HepG2 (cell line): ENCODE measurements at regions not wholly inside any gene's neighbourhood (a gene's known extent, or its start where the extent isn't known, plus 50 kb on each side); places are given as distances from the start of the nearest gene placed in this dataset.
A peak's percentile ranks its signal among the peaks of the same experiment; 100 is the strongest.

Experiments used
- KLF9 ChIP-seq: IDR thresholded peaks from 2 replicates; pipeline ENCODE4 v1.6.1; 2016; ENCODE audit warnings: low read depth
- MLX ChIP-seq: IDR thresholded peaks from 2 replicates; pipeline ENCODE4 v1.6.1; 2016
- NFE2L2 ChIP-seq: fragments of 150-350 bp; IDR thresholded peaks from 2 replicates; pipeline ENCODE4 v1.6.1; 2014; ENCODE audit warnings: low read length
- NFKB2 ChIP-seq: sonication (generic); formaldehyde crosslinking; IDR thresholded peaks from 2 replicates; pipeline ENCODE4 v1.4.0; 2020; ENCODE audit warnings: missing genetic modification reagents, borderline replicate concordance
- NRL ChIP-seq: sonication (generic); formaldehyde crosslinking; IDR thresholded peaks from 2 replicates; pipeline ENCODE4 v1.5.0; 2020; ENCODE audit warnings: missing genetic modification reagents, mild to moderate bottlenecking, moderate library complexity, borderline replicate concordance
- PCBP1 ChIP-seq: fragments of 200-400 bp; formaldehyde crosslinking; IDR thresholded peaks from 2 replicates; pipeline ENCODE4 v1.6.1; 2017; ENCODE audit warnings: mild to moderate bottlenecking, low read depth, low read length, borderline replicate concordance
- PREB ChIP-seq: sonication (generic); formaldehyde crosslinking; IDR thresholded peaks from 2 replicates; pipeline ENCODE4 v1.4.0; 2020; ENCODE audit warnings: missing genetic modification reagents
- SNAPC2 ChIP-seq: sonication (generic); formaldehyde crosslinking; IDR thresholded peaks from 2 replicates; pipeline ENCODE4 v1.8.1; 2022; ENCODE audit warnings: mild to moderate bottlenecking, missing genetic modification reagents
- TAF1 ChIP-seq: sonication (generic); formaldehyde crosslinking; IDR thresholded peaks from 2 replicates; pipeline ENCODE4 v1.4.0; 2020; ENCODE audit warnings: missing genetic modification reagents
- ZNF282 ChIP-seq: fragments of 450-650 bp; IDR thresholded peaks from 2 replicates; pipeline ENCODE4 v1.6.1; 2018; ENCODE audit not compliant: partially characterized antibody
- ZNF644 ChIP-seq: IDR thresholded peaks from 2 replicates; pipeline ENCODE4 v1.6.1; 2016; ENCODE audit warnings: low read depth
- ZNF83 ChIP-seq: sonication (generic); formaldehyde crosslinking; IDR thresholded peaks from 2 replicates; pipeline ENCODE4 v1.4.0; 2020; ENCODE audit warnings: missing genetic modification reagents, mild to moderate bottlenecking, borderline replicate concordance
- TF ChIP-seq, protein P1 (sequence below): sonication (generic); formaldehyde crosslinking; IDR thresholded peaks from 2 replicates; pipeline ENCODE4 v1.4.0; 2020; ENCODE audit warnings: mild to moderate bottlenecking, missing genetic modification reagents
- TF ChIP-seq, protein P2 (sequence below): sonication (generic); formaldehyde crosslinking; IDR thresholded peaks from 2 replicates; pipeline ENCODE4 v1.5.1; 2020; ENCODE audit warnings: missing genetic modification reagents, mild to moderate bottlenecking, borderline replicate concordance
- TF ChIP-seq, protein P3 (sequence below): sonication (generic); formaldehyde crosslinking; conservative IDR thresholded peaks from 2 replicates; pipeline ENCODE4 v1.4.0; 2020; ENCODE audit warnings: missing genetic modification reagents

DNA sequence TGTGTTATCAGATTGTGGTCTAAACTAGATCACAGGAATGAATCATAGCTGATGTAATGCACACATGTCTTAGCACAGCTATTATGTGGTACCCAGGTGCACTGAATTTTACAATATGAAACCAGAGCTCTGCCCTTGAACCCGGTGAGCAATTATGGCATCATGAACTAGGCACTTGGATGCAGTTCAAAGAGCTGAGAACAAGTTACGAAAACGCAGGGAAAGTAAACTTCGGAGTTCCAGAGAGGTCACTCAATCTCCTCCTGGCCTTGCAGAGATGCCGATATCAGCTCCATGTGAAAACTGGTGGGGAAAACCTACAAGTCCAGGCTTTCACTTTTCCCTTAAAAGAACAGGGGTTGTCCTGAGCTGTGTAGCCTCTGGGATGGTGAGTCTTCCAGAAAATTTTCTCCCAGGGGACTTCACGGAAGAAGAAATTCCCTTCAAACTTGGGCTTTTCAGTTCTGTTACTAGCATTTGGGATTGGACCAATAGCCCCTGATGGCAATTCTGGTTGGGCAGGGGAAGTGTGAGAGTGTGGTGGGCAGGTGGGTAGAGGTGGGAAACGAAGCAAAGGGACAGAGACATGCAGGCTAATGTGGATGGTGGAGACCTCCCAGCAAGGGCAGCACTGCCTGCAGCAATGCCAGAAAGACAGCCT lies 71.1 kb upstream of the SH3BP4 start (continued):
- TF ChIP-seq PCBP1 (no peak), KLF9 (CRISPR knock-in tag) (peak; percentile 45; the same call in 1 of the 2 replicates), ZNF644 (CRISPR knock-in tag) (peak; percentile 83), NRL (CRISPR knock-in tag) (no peak), MLX (peak; percentile 84), NFE2L2 (no peak), ZNF83 (no peak), PREB (no peak), SNAPC2 (CRISPR knock-in tag) (no peak), ZNF282 (no peak), NFKB2 (CRISPR knock-in tag) (no peak), TAF1 (CRISPR knock-in tag) (no peak; the same call in 1 of the 2 replicates)
- TF ChIP-seq, protein P1, sequence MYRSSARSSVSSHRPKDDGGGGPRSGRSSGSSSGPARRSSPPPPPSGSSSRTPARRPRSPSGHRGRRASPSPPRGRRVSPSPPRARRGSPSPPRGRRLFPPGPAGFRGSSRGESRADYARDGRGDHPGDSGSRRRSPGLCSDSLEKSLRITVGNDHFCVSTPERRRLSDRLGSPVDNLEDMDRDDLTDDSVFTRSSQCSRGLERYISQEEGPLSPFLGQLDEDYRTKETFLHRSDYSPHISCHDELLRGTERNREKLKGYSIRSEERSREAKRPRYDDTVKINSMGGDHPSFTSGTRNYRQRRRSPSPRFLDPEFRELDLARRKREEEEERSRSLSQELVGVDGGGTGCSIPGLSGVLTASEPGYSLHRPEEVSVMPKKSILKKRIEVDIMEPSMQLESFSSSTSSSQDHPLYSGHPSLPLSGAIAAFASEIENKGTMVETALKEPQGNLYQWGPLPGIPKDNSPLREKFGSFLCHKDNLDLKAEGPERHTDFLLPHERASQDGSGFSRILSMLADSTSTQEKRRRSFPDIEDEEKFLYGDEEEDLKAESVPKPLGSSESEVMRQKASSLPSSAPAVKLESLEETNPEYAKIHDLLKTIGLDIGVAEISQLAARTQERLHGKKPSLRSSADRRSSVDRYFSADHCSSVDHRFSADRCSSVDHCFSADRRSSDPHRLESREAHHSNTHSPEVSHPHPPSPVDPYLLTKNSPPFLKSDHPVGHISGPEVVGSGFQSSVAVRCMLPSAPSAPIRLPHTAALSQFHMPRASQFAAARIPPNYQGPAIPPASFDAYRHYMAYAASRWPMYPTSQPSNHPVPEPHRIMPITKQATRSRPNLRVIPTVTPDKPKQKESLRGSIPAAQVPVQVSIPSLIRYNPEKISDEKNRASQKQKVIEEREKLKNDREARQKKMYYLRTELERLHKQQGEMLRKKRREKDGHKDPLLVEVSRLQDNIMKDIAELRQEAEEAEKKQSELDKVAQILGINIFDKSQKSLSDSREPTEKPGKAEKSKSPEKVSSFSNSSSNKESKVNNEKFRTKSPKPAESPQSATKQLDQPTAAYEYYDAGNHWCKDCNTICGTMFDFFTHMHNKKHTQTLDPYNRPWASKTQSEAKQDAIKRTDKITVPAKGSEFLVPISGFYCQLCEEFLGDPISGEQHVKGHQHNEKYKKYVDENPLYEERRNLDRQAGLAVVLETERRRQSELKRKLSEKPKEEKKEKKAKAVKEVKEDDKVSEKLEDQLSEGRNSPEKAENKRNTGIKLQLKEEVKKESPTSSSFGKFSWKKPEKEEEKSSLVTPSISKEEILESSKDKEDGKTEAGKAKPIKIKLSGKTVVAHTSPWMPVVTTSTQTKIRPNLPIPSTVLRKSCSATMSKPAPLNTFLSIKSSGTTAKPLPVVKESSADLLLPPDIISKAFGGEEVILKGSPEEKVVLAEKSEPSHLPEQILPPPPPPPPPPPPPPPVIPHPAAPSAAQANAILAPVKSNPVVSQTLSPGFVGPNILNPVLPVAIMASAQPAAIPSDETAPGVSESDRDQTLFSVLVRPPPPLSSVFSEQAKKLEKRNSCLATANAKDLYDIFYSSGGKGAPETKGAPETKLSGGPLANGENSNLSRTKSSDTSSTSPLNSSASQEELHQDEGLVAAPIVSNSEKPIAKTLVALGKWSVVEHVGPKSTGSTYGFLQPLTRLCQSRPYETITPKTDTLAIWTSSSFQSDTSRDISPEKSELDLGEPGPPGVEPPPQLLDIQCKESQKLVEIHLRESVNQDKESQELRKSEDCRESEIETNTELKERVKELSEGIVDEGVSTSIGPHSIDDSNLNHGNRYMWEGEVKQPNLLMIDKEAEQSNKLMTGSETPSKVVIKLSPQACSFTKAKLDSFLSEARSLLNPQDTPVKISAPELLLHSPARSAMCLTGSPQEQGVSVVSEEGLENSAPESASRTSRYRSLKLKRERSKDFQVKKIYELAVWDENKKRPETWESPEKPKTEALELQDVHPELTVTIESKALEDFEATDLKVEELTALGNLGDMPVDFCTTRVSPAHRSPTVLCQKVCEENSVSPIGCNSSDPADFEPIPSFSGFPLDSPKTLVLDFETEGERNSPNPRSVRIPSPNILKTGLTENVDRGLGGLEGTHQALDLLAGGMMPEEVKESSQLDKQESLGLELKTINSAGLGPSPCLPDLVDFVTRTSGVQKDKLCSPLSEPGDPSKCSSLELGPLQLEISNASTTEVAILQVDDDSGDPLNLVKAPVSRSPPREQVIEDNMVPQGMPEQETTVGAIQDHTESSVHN, result peak; percentile 91; the same call in 1 of the 2 replicates
- TF ChIP-seq, protein P2, sequence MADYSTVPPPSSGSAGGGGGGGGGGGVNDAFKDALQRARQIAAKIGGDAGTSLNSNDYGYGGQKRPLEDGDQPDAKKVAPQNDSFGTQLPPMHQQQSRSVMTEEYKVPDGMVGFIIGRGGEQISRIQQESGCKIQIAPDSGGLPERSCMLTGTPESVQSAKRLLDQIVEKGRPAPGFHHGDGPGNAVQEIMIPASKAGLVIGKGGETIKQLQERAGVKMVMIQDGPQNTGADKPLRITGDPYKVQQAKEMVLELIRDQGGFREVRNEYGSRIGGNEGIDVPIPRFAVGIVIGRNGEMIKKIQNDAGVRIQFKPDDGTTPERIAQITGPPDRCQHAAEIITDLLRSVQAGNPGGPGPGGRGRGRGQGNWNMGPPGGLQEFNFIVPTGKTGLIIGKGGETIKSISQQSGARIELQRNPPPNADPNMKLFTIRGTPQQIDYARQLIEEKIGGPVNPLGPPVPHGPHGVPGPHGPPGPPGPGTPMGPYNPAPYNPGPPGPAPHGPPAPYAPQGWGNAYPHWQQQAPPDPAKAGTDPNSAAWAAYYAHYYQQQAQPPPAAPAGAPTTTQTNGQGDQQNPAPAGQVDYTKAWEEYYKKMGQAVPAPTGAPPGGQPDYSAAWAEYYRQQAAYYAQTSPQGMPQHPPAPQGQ, result peak; percentile 76; the same call in 1 of the 2 replicates
- TF ChIP-seq, protein P3, sequence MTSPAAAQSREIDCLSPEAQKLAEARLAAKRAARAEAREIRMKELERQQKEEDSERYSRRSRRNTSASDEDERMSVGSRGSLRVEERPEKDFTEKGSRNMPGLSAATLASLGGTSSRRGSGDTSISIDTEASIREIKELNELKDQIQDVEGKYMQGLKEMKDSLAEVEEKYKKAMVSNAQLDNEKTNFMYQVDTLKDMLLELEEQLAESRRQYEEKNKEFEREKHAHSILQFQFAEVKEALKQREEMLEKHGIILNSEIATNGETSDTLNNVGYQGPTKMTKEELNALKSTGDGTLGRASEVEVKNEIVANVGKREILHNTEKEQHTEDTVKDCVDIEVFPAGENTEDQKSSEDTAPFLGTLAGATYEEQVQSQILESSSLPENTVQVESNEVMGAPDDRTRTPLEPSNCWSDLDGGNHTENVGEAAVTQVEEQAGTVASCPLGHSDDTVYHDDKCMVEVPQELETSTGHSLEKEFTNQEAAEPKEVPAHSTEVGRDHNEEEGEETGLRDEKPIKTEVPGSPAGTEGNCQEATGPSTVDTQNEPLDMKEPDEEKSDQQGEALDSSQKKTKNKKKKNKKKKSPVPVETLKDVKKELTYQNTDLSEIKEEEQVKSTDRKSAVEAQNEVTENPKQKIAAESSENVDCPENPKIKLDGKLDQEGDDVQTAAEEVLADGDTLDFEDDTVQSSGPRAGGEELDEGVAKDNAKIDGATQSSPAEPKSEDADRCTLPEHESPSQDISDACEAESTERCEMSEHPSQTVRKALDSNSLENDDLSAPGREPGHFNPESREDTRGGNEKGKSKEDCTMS (CRISPR knock-in tag), result no peak
